B cell (primary cell): ENCODE measurements at regions not wholly inside any gene's neighbourhood (a gene's known extent, or its start where the extent isn't known, plus 50 kb on each side); places are given as distances from the start of the nearest gene placed in this dataset.

Experiments used
- ATAC-seq: fragments of 200-7000 bp; cut with Tn5 transposase; one replicate; pipeline ENCODE4 v1.10.0; 2021; ENCODE audit warnings: low read depth, mild to moderate bottlenecking, moderate number of reproducible peaks, moderate library complexity
- CTCF ChIA-PET: fragments of 350-600 bp; sonication (Branson Sonifier 250); formaldehyde crosslinking; loops from one replicate; lab custom pipeline; 2021; ENCODE audit warnings: antibody characterized with exemption, inconsistent platforms; lab: Charles Lee
- POLR2A ChIA-PET: fragments of 350-600 bp; sonication (Branson Sonifier 250); formaldehyde crosslinking; loops from one replicate; lab custom pipeline; 2021; ENCODE audit warnings: antibody characterized with exemption; lab: Charles Lee
- DNase-seq: peaks from one replicate; pipeline ENCODE4 v3.0.0; 2013
- H2AFZ ChIP-seq: 2 replicates; pipeline ENCODE4 v1.6.1; 2012; ENCODE audit warnings: mild to moderate bottlenecking, low read depth, low read length; ENCODE audit not compliant: insufficient read depth, poor library complexity, severe bottlenecking
- H3K27ac ChIP-seq, 2 donors: 1 replicate in 1 of 2; 2 replicates in 1 of 2; pipeline ENCODE4 v1.5.1; 2012 to 2013; ENCODE audit warnings: low read length in 2 of 2, mild to moderate bottlenecking in 2 of 2, moderate library complexity in 1 of 2
- H3K27me3 ChIP-seq, 4 experiments: fragments of 200-600 bp in 1 of 4; sonication (generic) in 1 of 4; replicated peaks in 1 of 4; 1 replicate in 2 of 4; 2 replicates in 2 of 4; pipeline versions ENCODE4 v1.6.1 to v1.7.0; 2013 to 2016; ENCODE audit warnings: low read length in 3 of 4, mild to moderate bottlenecking in 2 of 4, mixed read lengths in 1 of 4, moderate library complexity in 1 of 4; ENCODE audit not compliant: insufficient read depth in 4 of 4, control insufficient read depth in 3 of 4; ENCODE audit errors: control extremely low read depth in 1 of 4
- H3K36me3 ChIP-seq, 2 experiments: replicated peaks in 1 of 2; 1 replicate in 1 of 2; 2 replicates in 1 of 2; pipeline versions ENCODE4 v1.6.1 to v1.7.1; 2013; ENCODE audit warnings: low read length in 1 of 2; ENCODE audit not compliant: insufficient read depth in 2 of 2, control insufficient read depth in 1 of 2; ENCODE audit errors: control extremely low read depth in 1 of 2, extremely low read depth in 1 of 2
- H3K4me1 ChIP-seq, 2 donors: fragments of 200-600 bp in 1 of 2; sonication (generic) in 1 of 2; 1 replicate in 1 of 2; 2 replicates in 1 of 2; pipeline versions ENCODE4 v1.5.1 to v1.6.1; 2013 to 2017; ENCODE audit warnings: low read length in 2 of 2; ENCODE audit not compliant: control insufficient read depth in 2 of 2, insufficient read depth in 2 of 2
- H3K4me2 ChIP-seq: replicated peaks from 2 replicates; pipeline ENCODE3; 2012; ENCODE audit warnings: mild to moderate bottlenecking, low read depth, low read length; ENCODE audit not compliant: poor library complexity, severe bottlenecking
- H3K4me3 ChIP-seq, 5 experiments: fragments of 200-600 bp in 1 of 5; sonication (generic) in 1 of 5; 1 replicate in 3 of 5; 2 replicates in 2 of 5; pipeline versions ENCODE4 v1.5.1 to v1.7.0; 2011 to 2016; ENCODE audit warnings: low read length in 4 of 5, mild to moderate bottlenecking in 4 of 5, low read depth in 2 of 5, control low read depth in 1 of 5, moderate library complexity in 1 of 5; ENCODE audit not compliant: insufficient read depth in 1 of 5; ENCODE audit errors: control extremely low read depth in 1 of 5, extremely low read depth in 1 of 5
- H3K79me2 ChIP-seq: fragments of 200-600 bp; sonication (generic); one replicate; pipeline ENCODE4 v1.6.0; 2016; ENCODE audit warnings: low read length; ENCODE audit not compliant: control insufficient read depth, insufficient read depth
- H3K9ac ChIP-seq: fragments of 200-600 bp; sonication (generic); 2 replicates; pipeline ENCODE4 v1.6.1; 2017; ENCODE audit warnings: mild to moderate bottlenecking, low read length, moderate library complexity
- H3K9me3 ChIP-seq, 3 donors: one replicate each; pipeline versions ENCODE4 v1.6.1 to v1.7.1; 2013; ENCODE audit warnings: low read length in 2 of 3; ENCODE audit not compliant: control insufficient read depth in 2 of 3, insufficient read depth in 1 of 3; ENCODE audit errors: control extremely low read depth in 1 of 3
- H4K20me1 ChIP-seq: 2 replicates; pipeline ENCODE4 v1.6.0; 2012; ENCODE audit warnings: mild to moderate bottlenecking, low read length; ENCODE audit not compliant: insufficient read depth, control insufficient read depth, poor library complexity, severe bottlenecking
- H3K27ac Mint-ChIP-seq: one replicate; pipeline ENCODE4 v1.8.0; 2021; ENCODE audit warnings: mixed read lengths
- H3K27me3 Mint-ChIP-seq: one replicate; pipeline ENCODE4 v1.8.0; 2021; ENCODE audit warnings: mixed read lengths
- H3K4me1 Mint-ChIP-seq: one replicate; pipeline ENCODE4 v1.8.0; 2021; ENCODE audit warnings: mixed read lengths
- H3K4me3 Mint-ChIP-seq: one replicate; pipeline ENCODE4 v1.8.0; 2021; ENCODE audit warnings: mixed read lengths
- H3K9me3 Mint-ChIP-seq: one replicate; pipeline ENCODE4 v1.8.0; 2022; ENCODE audit warnings: mixed read lengths; ENCODE audit not compliant: insufficient read depth
- CTCF ChIP-seq: fragments of 200-600 bp; IDR thresholded peaks from one replicate; pipeline ENCODE4 v1.8.0; 2022; ENCODE audit warnings: antibody characterized with exemption, mild to moderate bottlenecking
- EZH2 ChIP-seq: IDR thresholded peaks from 2 replicates; pipeline ENCODE4 v1.6.1; 2012; ENCODE audit warnings: borderline replicate concordance, low read depth, mild to moderate bottlenecking, moderate library complexity, low read length; ENCODE audit not compliant: insufficient read depth, poor library complexity, severe bottlenecking
- WGBS: methylation state at CpG from one replicate; pipeline ENCODE4 v1.1.5; 2013; ENCODE audit warnings: missing lambda C conversion rate; ENCODE audit not compliant: insufficient coverage; 5-methylcytosine and 5-hydroxymethylcytosine counted together
- intact Hi-C: fragments of 100-400 bp; cut with micrococcal nuclease; formaldehyde crosslinking; loops from one replicate; pipeline ENCODE4 v1.10.0; 2022

GRCh38 chr4:27947302-27947701 is 1086.7 kb downstream of the STIM2 start:
- no peak for ATAC-seq
- Histone ChIP-seq H3K27me3 (no peaks in the 10 kb centered on the region), H4K20me1 (no peaks in the 10 kb centered on the region), H3K9ac (no peak overlapping the region), H3K4me1 (no peaks in the 10 kb centered on the region), H3K4me3 (no peak overlapping the region), H3K9me3 (no peaks in the 10 kb centered on the region), H3K36me3 (no peaks in the 10 kb centered on the region), H3K27ac (no peak overlapping the region), H2AFZ (no peak overlapping the region), H3K4me2 (no peak overlapping the region), H3K79me2 (no peaks in the 10 kb centered on the region)
- POLR2A ChIA-PET = no interaction called here
- CTCF ChIA-PET = no interaction called here
- Mint-ChIP-seq H3K4me1 (no peaks in the 10 kb centered on the region), H3K4me3 (no peak overlapping the region), H3K27ac (no peak overlapping the region), H3K9me3 (peaks cover 5% of the 10 kb centered on the region), H3K27me3 (no peaks in the 10 kb centered on the region)
- no CpG with 5 or more reads among the region's 2 CpGs for WGBS
- DNase-seq = no peak
- TF ChIP-seq EZH2 (no peak), CTCF (no peak)
- intact Hi-C loops = no loop called here

- no peak overlapping the region for H3K27ac ChIP-seq
- Mint-ChIP-seq H3K4me3 (no peak overlapping the region), H3K27ac (no peak overlapping the region), H3K27me3 (no peaks in the 10 kb centered on the region), H3K9me3 (no peaks in the 10 kb centered on the region), H3K4me1 (no peaks in the 10 kb centered on the region)
- no peaks in the 10 kb centered on the region for H3K9me3 ChIP-seq
- H2AFZ ChIP-seq = no peak overlapping the region
- H3K4me2 ChIP-seq = no peak overlapping the region
- no peaks in the 10 kb centered on the region for H4K20me1 ChIP-seq
- H3K36me3 ChIP-seq = no peaks in the 10 kb centered on the region
- ChIA-PET POLR2A (no interaction called here), CTCF (no interaction called here)
- DNase-seq = no peak
- no peak for ATAC-seq
- H3K4me1 ChIP-seq = no peaks in the 10 kb centered on the region
- TF ChIP-seq CTCF (no peak), EZH2 (no peak)
- H3K27me3 ChIP-seq = no peaks in the 10 kb centered on the region
- intact Hi-C loops = no loop called here
- H3K9ac ChIP-seq = no peak overlapping the region
- H3K4me3 ChIP-seq = no peak overlapping the region
- no peaks in the 10 kb centered on the region for H3K79me2 ChIP-seq
Observed at GRCh38 chr4:27964095-27964494, 1103.5 kb downstream of the STIM2 start.
